ENCODE measurements at regions not wholly inside any gene's neighbourhood (a gene's known extent, or its start where the extent isn't known, plus 50 kb on each side); places are given as distances from the start of the nearest gene placed in this dataset.

DNA sequence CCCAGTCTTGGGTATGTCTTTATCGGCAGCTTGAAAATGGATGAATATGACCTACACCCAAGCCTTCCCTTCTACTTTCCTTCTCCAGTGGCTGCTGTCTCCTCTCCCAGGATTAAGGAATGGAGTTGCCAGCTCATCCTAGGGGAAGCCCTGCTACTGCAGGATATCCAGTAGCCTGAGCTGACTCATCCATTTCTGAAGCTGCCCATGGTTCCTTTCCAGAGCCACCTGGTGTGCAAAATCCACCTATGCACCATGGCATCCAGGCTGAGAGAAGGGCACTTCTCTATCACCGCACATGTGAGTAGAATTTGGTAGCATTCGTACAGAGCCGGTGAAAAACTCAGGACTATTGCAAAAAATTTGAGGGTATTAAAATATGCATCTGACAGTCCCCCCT is 290.8 kb downstream of the YTHDC2 start:
- no peak for TF ChIP-seq CTCF (IDR thresholded peaks at IDR 0.05)
- TF ChIP-seq EZH2phosphoT487 (IDR thresholded peaks at IDR 0.05): no peak
